GM19239 (cell line): ENCODE measurements at regions not wholly inside any gene's neighbourhood (a gene's known extent, or its start where the extent isn't known, plus 50 kb on each side); places are given as distances from the start of the nearest gene placed in this dataset.

Experiments used
- DNase-seq: peaks from one replicate; pipeline ENCODE4 v3.0.0; 2011; ENCODE audit warnings: low spot score; ENCODE audit not compliant: insufficient read length
- FAIRE-seq: peaks from 2 replicates; lab custom pipeline; 2011; peaks lifted over from hg19 to GRCh38; lab: Jason Lieb, UNC

- no peak for FAIRE-seq
- DNase-seq, result no peak
Observed at GRCh38 chr3:86738684-86739083, 252.3 kb downstream of the VGLL3 start.

GRCh38 chr3:86737517-86737916, 253.4 kb downstream of the VGLL3 start:
- no peak for FAIRE-seq
- no peak for DNase-seq

- FAIRE-seq (no peak), DNase-seq (no peak)
Observed at GRCh38 chr3:86733257-86733656, 257.7 kb downstream of the VGLL3 start.

- no peak for FAIRE-seq
- no peak for DNase-seq
Observed at GRCh38 chr3:86731501-86731901, 259.4 kb downstream of the VGLL3 start.

GRCh38 chr3:86723433-86723832, 267.5 kb downstream of the VGLL3 start:
- no peak for DNase-seq
- FAIRE-seq, result no peak

- no peak for DNase-seq
- FAIRE-seq, result no peak
Observed at GRCh38 chr3:86711634-86712033, 279.3 kb downstream of the VGLL3 start.

GRCh38 chr3:86708893-86709292, 282.1 kb downstream of the VGLL3 start:
- DNase-seq (no peak), FAIRE-seq (no peak)

GRCh38 chr3:86702381-86702958, 288.5 kb downstream of the VGLL3 start:
- FAIRE-seq (no peak), DNase-seq (no peak)

GRCh38 chr3:86695752-86696151, 295.2 kb downstream of the VGLL3 start:
- DNase-seq (no peak), FAIRE-seq (no peak)

- FAIRE-seq (no peak), DNase-seq (no peak)
Observed at GRCh38 chr3:86673991-86674390, 317.0 kb downstream of the VGLL3 start.

- FAIRE-seq (no peak), DNase-seq (no peak)
Observed at GRCh38 chr3:86661817-86662216, 329.1 kb downstream of the VGLL3 start.

- DNase-seq (no peak), FAIRE-seq (no peak)
Observed at GRCh38 chr3:86658876-86659275, 332.1 kb downstream of the VGLL3 start.

GRCh38 chr3:86654806-86655460, 336.0 kb downstream of the VGLL3 start:
- no peak for FAIRE-seq

GRCh38 chr3:86653661-86654205, 337.2 kb downstream of the VGLL3 start:
- FAIRE-seq (no peak), DNase-seq (no peak)

More at GRCh38 chr3:86654806-86655460, 336.0 kb downstream of the VGLL3 start:
- DNase-seq, result no peak

GRCh38 chr3:86648087-86648486, 342.9 kb downstream of the VGLL3 start:
- FAIRE-seq, result no peak
- no peak for DNase-seq

- DNase-seq, result no peak
- no peak for FAIRE-seq
Observed at GRCh38 chr3:86645756-86646155, 345.2 kb downstream of the VGLL3 start.

GRCh38 chr3:86634361-86634760, 356.6 kb downstream of the VGLL3 start:
- FAIRE-seq, result no peak

GRCh38 chr3:86629511-86629910, 361.4 kb downstream of the VGLL3 start:
- no peak for DNase-seq
- no peak for FAIRE-seq

More at GRCh38 chr3:86634361-86634760, 356.6 kb downstream of the VGLL3 start:
- no peak for DNase-seq

- FAIRE-seq (no peak), DNase-seq (no peak)
Observed at GRCh38 chr3:86624192-86624591, 366.8 kb downstream of the VGLL3 start.

GRCh38 chr3:86618706-86619105, 372.2 kb downstream of the VGLL3 start:
- DNase-seq (no peak), FAIRE-seq (no peak)

- DNase-seq (no peak), FAIRE-seq (no peak)
Observed at GRCh38 chr3:86605166-86605565, 385.8 kb downstream of the VGLL3 start.

- FAIRE-seq (no peak), DNase-seq (no peak)
Observed at GRCh38 chr3:86595696-86596095, 395.3 kb downstream of the VGLL3 start.
